ENCODE measurements at regions not wholly inside any gene's neighbourhood (a gene's known extent, or its start where the extent isn't known, plus 50 kb on each side); places are given as distances from the start of the nearest gene placed in this dataset.

- ATAC-seq (no peak), DNase-seq (ENCODE audit: low spot score) (peak; percentile 22)
- intact Hi-C loops (cut with DNase I), result no loop called here
Observed at GRCh38 chr10:130802301-130802700, 509.2 kb downstream of the TCERG1L start.

- intact Hi-C loops (cut with DNase I), result no loop called here
- ATAC-seq, result no peak
Observed at GRCh38 chr10:130804281-130804680, 507.2 kb downstream of the TCERG1L start.

GRCh38 chr10:130804778-130805634 lies 506.5 kb downstream of the TCERG1L start:
- intact Hi-C loops (cut with DNase I), result no loop called here
- no peak for DNase-seq (ENCODE audit: low spot score)
- no peak for ATAC-seq

More at GRCh38 chr10:130804281-130804680, 507.2 kb downstream of the TCERG1L start:
- no peak for DNase-seq (ENCODE audit: low spot score)

GRCh38 chr10:130805635-130806030 lies 505.9 kb downstream of the TCERG1L start:
- no peak for ATAC-seq
- no peak for DNase-seq (ENCODE audit: low spot score)
- intact Hi-C loops (cut with DNase I), result no loop called here

- ATAC-seq (no peak), DNase-seq (ENCODE audit: low spot score) (no peak)
- intact Hi-C loops (cut with DNase I), result no loop called here
Observed at GRCh38 chr10:130806426-130806825, 505.1 kb downstream of the TCERG1L start.

- no peak for DNase-seq (ENCODE audit: low spot score)
- intact Hi-C loops (cut with DNase I), result no loop called here
- ATAC-seq, result no peak
Observed at GRCh38 chr10:130807096-130807495, 504.4 kb downstream of the TCERG1L start.

- intact Hi-C loops (cut with DNase I), result no loop called here
- DNase-seq (ENCODE audit: low spot score) (no peak), ATAC-seq (no peak)
Observed at GRCh38 chr10:130807721-130808120, 503.8 kb downstream of the TCERG1L start.

GRCh38 chr10:130808243-130808642 lies 503.3 kb downstream of the TCERG1L start:
- ATAC-seq, result no peak
- intact Hi-C loops (cut with DNase I), result no loop called here

GRCh38 chr10:130808686-130809085 lies 502.8 kb downstream of the TCERG1L start:
- DNase-seq (ENCODE audit: low spot score) (no peak), ATAC-seq (no peak)
- intact Hi-C loops (cut with DNase I), result no loop called here

More at GRCh38 chr10:130808243-130808642, 503.3 kb downstream of the TCERG1L start:
- no peak for DNase-seq (ENCODE audit: low spot score)

- DNase-seq (ENCODE audit: low spot score) (no peak), ATAC-seq (no peak)
- intact Hi-C loops (cut with DNase I), result no loop called here
Observed at GRCh38 chr10:130809181-130809580, 502.3 kb downstream of the TCERG1L start.

- no peak for ATAC-seq
- intact Hi-C loops (cut with DNase I), result no loop called here
- DNase-seq (ENCODE audit: low spot score), result no peak
Observed at GRCh38 chr10:130809761-130810515, 501.6 kb downstream of the TCERG1L start.

- ATAC-seq (no peak), DNase-seq (ENCODE audit: low spot score) (no peak)
- intact Hi-C loops (cut with DNase I), result no loop called here
Observed at GRCh38 chr10:130810856-130811255, 500.7 kb downstream of the TCERG1L start.

GRCh38 chr10:130812381-130813148 lies 499.0 kb downstream of the TCERG1L start:
- no peak for DNase-seq (ENCODE audit: low spot score)
- intact Hi-C loops (cut with DNase I), result no loop called here
- no peak for ATAC-seq

GRCh38 chr10:130814610-130815009 lies 496.9 kb downstream of the TCERG1L start:
- DNase-seq (ENCODE audit: low spot score) (no peak), ATAC-seq (no peak)
- intact Hi-C loops (cut with DNase I), result no loop called here

- intact Hi-C loops (cut with DNase I), result no loop called here
- DNase-seq (ENCODE audit: low spot score) (no peak), ATAC-seq (no peak)
Observed at GRCh38 chr10:130816116-130816901, 495.2 kb downstream of the TCERG1L start.

- ATAC-seq, result no peak
- no peak for DNase-seq (ENCODE audit: low spot score)
- intact Hi-C loops (cut with DNase I), result no loop called here
Observed at GRCh38 chr10:130817046-130817624, 494.4 kb downstream of the TCERG1L start.

GRCh38 chr10:130817674-130818073 lies 493.8 kb downstream of the TCERG1L start:
- intact Hi-C loops (cut with DNase I), result no loop called here
- ATAC-seq, result no peak
- DNase-seq (ENCODE audit: low spot score), result no peak

- ATAC-seq (no peak), DNase-seq (ENCODE audit: low spot score) (no peak)
- intact Hi-C loops (cut with DNase I), result no loop called here
Observed at GRCh38 chr10:130820880-130821482, 490.5 kb downstream of the TCERG1L start.
